Astrocyte of the hippocampus (primary cell): ENCODE measurements at regions not wholly inside any gene's neighbourhood (a gene's known extent, or its start where the extent isn't known, plus 50 kb on each side); places are given as distances from the start of the nearest gene placed in this dataset.

Experiments
- DNase-seq: peaks from one replicate; pipeline ENCODE4 v3.0.0; 2011; ENCODE audit warnings: low read depth, low spot score

DNA sequence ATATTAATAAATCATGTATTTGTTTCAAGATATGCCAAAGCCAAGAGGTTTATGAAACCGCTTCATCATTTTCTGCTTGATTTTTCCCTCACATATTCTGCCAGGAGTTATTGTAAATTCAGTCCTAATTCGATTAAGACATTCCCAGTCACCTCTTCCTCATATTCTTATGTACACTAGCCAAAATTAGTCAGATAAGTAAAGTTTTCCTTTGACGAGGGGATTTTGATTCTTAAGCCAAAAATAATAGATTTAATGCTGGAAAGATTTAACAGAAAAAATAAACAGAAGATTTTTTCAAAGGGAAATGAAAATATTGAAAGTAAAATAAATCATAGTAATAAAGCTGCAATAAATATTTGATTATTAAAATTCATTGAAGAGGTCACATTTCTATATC lies 51.0 kb upstream of the VEGFC start:
- no peak for DNase-seq

DNA sequence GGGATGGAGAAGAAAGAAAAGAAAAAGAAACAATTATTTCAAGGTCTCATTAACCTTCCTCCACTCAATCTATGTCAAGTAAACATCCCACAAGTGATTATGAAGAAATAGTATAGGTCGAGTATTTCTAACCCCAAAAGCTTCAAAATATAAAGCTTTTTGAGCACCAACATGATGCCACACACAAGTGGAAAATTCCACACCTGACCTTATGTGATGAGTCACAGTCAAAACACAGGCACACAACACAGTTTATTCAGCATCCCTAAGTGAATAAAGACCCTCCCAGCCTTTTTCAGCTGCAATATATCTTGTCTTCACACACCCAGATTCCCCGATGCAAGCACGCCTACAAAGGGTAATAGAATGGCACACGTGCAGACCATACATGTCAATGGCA lies 51.7 kb upstream of the VEGFC start:
- DNase-seq: no peak

GRCh38 chr4:176845636-176846035 lies 52.9 kb upstream of the VEGFC start:
- no peak for DNase-seq

DNA sequence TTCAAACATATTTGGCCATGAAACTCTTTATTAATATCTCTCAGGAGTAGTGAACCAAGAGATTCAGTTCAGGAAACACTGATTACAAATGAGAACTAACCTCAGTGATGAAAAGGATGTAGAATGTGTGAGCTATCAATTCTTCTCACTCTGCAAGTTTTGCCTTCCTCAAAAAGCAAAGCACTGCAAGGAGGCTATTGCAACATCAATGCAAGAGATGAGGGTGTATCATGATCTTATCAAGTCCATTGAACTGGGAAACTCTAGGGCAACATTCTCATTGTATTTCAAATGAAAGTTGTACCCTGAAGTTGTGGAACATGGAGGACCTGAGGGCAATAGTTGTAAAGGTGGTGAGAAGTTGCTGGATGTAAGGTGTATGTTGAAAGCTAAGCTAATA lies 56.4 kb upstream of the VEGFC start:
- no peak for DNase-seq

- no peak for DNase-seq
These were observed 57.7 kb upstream of the VEGFC start for GRCh38 chr4:176850436-176850835.

DNA sequence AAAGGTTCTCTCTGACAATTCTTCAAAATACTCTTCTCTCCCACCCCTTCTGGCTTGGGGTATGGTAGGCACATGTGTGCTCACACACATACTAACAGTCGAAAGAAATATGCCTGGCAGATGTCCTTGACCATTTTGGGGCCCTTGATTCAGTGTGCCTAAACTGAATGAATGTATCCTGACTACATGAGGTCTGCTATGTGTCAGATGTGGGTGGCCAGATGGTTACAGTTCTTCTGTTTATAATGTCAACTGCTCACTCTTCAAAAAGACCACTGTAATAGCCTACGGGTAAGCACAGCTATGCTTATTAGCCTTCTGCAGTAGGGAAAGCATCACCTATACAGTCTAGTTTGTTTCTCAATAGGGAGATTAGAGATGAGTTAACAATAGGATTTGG lies 63.7 kb upstream of the VEGFC start:
- DNase-seq: no peak

GRCh38 chr4:176858839-176859238 lies 66.1 kb upstream of the VEGFC start:
- no peak for DNase-seq

DNA sequence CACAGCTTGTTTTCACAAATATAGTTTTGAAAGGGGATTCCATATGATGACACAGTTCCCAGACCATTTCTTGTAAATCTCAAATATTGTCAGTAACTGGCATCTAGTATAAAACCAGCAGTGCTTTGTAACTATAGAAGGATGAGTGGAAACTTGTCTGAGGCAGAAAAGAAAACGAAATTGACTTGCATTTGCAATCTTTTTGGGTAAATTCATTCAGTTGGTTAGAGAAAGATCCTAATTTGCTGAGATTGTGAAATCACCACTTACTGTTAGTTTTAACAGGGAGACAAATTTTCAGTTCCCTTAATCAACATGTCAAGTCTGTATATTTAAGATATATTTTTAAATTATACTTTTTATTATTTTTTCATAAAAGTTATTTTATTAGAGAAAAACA lies 71.5 kb upstream of the VEGFC start:
- no peak for DNase-seq

DNA sequence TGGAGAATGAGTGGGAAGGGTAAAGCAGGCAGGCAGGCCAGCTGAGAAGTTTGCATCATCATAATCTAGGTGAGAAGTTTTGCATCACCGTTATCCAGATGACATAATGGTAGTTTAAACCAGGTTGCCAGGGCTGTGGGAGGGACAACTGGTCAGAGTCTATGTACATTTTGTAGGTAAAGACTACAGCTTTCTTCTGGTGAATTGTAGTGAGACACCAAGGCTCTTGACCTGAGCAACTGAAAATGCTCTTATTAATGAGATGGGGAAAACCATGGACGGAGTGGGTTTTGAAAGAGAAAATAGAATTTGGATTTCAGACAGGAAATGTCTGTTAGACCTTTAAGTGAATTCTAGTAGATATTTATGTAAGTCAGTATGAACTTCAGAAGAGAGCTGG lies 76.0 kb upstream of the VEGFC start:
- no peak for DNase-seq

- no peak for DNase-seq
These were observed 79.7 kb upstream of the VEGFC start for GRCh38 chr4:176872461-176872860.

- no peak for DNase-seq
These were observed 82.2 kb upstream of the VEGFC start for GRCh38 chr4:176874721-176875445.

- no peak for DNase-seq
These were observed 82.8 kb upstream of the VEGFC start for GRCh38 chr4:176875446-176875930.

- no peak for DNase-seq
These were observed 86.8 kb upstream of the VEGFC start for GRCh38 chr4:176879380-176880116.

- peak; percentile 4 for DNase-seq
These were observed 89.5 kb upstream of the VEGFC start for GRCh38 chr4:176882206-176882605.

GRCh38 chr4:176883108-176883550 lies 90.4 kb upstream of the VEGFC start:
- DNase-seq: peak; percentile 47

DNA sequence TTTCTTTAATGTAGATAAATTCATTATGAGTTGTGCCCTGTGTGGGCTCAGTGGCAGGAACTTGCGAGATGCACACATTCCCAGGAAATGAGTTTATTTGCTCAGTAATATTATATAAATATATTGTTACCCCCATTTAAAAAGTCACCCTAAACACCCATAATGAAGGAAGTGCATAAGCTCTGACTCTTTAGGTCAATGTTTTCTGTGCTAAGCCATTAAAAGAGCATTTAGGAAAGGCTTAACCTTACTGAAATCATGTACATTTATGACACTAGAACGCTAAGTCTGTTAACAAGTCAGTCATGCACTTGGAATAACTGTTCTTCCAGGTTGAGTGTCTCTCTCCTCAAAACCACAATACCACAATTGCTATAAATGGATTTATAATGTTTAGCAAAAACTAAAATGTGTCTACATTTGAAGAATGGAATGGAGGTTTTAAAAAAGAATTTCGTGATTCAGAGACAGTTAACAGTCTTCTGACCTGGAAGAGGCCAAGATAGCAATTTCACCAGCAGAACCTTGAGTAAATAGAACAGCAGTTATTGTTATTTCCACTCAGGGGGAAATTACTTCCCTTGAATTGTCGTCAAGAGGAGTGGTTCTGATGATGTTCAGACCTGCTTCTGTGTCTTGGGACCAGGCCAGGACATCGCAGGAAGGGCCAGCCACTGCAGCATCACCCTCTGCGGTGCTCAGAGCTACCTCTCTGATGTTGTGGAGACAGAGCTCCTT lies 91.1 kb upstream of the VEGFC start:
- peak; percentile 62 for DNase-seq

GRCh38 chr4:176885224-176885623 lies 92.5 kb upstream of the VEGFC start:
- DNase-seq: no peak

- no peak for DNase-seq
These were observed 93.4 kb upstream of the VEGFC start for GRCh38 chr4:176886135-176886534.

DNA sequence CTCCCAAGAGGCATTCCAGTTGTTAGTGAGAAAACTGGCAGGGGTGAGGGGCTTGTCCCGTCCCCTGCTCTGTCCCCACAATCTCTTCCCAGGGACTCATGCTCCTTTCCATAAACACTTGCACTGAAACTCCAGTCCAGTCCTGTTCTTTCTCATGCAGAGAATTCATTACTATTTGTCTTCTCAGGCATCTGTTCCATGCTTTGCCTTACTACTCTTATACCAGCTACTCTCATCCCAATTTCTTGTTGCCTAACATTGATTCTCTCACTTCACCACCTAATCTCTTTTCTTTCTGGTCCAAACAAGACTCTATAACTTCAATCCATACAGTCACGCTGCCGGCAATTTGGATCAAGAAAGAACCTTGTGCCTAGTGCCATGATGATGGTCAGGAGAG lies 97.1 kb upstream of the VEGFC start:
- no peak for DNase-seq

GRCh38 chr4:176894498-176894897 lies 101.8 kb upstream of the VEGFC start:
- no peak for DNase-seq

GRCh38 chr4:176896211-176896610 lies 103.5 kb upstream of the VEGFC start:
- peak; percentile 25 for DNase-seq

GRCh38 chr4:176897226-176897625 lies 104.5 kb upstream of the VEGFC start:
- no peak for DNase-seq
